Astrocyte of the spinal cord (primary cell): ENCODE measurements at regions not wholly inside any gene's neighbourhood (a gene's known extent, or its start where the extent isn't known, plus 50 kb on each side); places are given as distances from the start of the nearest gene placed in this dataset.
A peak's percentile ranks its signal among the peaks of the same experiment; 100 is the strongest.

Experiments
- DNase-seq: peaks from one replicate; pipeline ENCODE4 v3.0.0; 2011; ENCODE audit warnings: low read depth, low spot score
- H3K4me3 ChIP-seq: 2 replicates; pipeline ENCODE4 v1.5.1; 2011; ENCODE audit warnings: low read depth, mild to moderate bottlenecking, low read length, moderate library complexity
- in situ Hi-C: cut with HindIII; loops from 2 replicates; pipeline ENCODE4 v1.10.0; 2017; ENCODE audit warnings: low sequenced_read_pairs
- TF ChIP-seq, protein P1 (sequence below): IDR thresholded peaks from 2 replicates; pipeline ENCODE4 v1.5.1; 2012; ENCODE audit warnings: low read depth, mild to moderate bottlenecking, low read length, inconsistent platforms

DNA sequence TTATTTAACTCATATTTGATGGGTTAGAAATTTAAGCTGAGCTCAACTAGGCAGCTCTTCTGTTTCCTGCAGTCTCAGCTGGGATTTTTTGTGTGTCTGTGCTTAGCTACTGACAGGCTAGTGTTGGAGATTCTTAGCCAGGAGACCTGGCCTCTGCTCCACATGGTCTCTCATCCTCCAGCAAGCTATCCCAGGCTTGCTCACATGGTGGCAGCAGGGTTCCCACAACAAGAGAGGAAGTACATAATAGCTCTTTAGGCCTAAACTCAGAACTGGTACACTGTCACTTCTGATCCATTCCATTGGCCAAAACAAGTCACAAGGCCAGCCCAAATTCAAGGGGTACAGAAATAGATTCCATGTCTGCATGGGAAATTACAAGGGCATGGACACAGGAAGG lies 406.2 kb downstream of the SUCLA2 start:
- no peak for DNase-seq
- in situ Hi-C loops, result no loop called here
- H3K4me3 ChIP-seq, result no peak overlapping the region
- TF ChIP-seq, protein P1, sequence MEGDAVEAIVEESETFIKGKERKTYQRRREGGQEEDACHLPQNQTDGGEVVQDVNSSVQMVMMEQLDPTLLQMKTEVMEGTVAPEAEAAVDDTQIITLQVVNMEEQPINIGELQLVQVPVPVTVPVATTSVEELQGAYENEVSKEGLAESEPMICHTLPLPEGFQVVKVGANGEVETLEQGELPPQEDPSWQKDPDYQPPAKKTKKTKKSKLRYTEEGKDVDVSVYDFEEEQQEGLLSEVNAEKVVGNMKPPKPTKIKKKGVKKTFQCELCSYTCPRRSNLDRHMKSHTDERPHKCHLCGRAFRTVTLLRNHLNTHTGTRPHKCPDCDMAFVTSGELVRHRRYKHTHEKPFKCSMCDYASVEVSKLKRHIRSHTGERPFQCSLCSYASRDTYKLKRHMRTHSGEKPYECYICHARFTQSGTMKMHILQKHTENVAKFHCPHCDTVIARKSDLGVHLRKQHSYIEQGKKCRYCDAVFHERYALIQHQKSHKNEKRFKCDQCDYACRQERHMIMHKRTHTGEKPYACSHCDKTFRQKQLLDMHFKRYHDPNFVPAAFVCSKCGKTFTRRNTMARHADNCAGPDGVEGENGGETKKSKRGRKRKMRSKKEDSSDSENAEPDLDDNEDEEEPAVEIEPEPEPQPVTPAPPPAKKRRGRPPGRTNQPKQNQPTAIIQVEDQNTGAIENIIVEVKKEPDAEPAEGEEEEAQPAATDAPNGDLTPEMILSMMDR, result peak; percentile 24

DNA sequence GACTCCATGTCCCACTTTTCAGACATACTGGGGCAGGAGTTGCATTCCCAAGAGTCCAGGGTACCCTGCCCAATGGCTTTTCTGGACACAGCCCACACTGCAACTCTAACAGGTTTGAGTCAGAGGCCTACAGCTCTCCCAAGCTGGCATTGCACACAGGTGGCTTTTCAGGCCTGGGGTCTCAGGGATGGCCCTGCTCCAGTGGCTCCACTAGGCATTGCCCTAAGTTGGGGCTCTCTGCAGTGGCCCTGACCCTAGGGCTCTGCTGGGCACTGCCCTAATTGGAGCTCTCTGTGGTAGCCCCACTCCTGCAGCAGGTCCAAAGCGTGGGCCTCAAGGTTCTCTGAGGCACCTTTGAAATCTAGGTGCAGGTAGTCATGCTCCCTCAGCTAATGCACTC lies 408.8 kb downstream of the SUCLA2 start:
- in situ Hi-C loops, result no loop called here
- no peak overlapping the region for H3K4me3 ChIP-seq
- TF ChIP-seq, protein P1, result no peak
- DNase-seq, result no peak

DNA sequence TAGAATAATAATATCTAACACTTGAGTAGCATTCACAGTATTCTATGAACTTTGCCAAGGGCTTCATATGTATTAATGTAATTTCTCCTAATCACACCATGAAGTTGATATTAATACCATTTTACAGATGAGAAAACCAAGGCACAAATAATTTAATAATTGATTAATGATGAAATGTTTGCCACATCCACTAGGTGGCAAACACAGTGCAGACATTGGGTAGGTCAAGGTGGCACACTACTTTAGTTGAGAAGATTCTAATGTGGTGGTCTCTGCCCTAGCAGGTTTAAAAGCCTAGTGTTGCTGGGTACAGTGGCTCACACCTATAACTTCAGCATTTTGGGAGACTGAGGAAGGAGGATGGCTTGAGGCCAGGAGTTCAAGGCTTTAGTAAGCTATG lies 412.4 kb downstream of the SUCLA2 start:
- in situ Hi-C loops, result no loop called here
- no peak overlapping the region for H3K4me3 ChIP-seq
- TF ChIP-seq, protein P1, result peak; percentile 23
- no peak for DNase-seq

DNA sequence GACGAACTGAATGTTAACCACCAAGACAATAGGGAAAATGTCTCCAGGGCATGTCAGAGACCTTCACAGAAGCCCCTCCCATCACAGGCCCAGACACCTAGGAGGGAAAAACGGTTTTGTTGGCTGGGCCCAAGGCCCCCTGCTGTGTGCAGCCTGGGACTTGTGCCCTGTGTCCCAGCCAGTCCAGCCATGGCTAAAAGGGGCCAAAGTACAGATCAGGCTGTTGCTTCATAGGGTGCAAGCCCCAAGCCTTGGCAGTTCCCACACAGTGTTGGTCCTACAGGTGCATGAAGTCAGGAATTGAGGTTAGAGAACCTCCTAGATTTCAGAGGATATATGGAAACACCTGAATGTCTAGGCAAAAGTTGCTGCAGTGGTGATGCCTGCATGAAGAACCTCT lies 428.7 kb downstream of the SUCLA2 start:
- in situ Hi-C loops, result no loop called here
- H3K4me3 ChIP-seq, result no peak overlapping the region
- DNase-seq, result no peak
- TF ChIP-seq, protein P1, result no peak

DNA sequence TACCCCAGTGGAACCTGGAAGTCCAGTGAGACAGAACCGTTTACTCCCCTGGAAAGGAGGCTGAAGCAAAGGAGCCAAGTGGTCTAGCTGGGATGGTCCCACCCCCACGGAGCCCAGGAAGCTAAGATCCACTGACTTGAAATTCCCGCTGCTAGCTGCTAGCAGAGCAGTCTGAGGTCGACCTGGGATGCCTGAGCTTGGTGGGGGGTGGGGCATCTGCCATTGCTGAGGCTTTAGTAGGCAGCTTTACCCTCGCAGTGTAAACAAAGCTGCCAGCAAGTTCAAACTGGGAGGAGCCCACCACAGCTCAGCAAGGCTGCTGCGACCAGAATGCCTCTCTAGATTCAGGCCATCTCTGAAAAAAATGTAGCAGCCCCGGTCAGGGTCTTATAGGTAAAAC lies 437.0 kb downstream of the SUCLA2 start:
- no peak overlapping the region for H3K4me3 ChIP-seq
- no peak for DNase-seq
- TF ChIP-seq, protein P1, result no peak
- in situ Hi-C loops, result no loop called here

DNA sequence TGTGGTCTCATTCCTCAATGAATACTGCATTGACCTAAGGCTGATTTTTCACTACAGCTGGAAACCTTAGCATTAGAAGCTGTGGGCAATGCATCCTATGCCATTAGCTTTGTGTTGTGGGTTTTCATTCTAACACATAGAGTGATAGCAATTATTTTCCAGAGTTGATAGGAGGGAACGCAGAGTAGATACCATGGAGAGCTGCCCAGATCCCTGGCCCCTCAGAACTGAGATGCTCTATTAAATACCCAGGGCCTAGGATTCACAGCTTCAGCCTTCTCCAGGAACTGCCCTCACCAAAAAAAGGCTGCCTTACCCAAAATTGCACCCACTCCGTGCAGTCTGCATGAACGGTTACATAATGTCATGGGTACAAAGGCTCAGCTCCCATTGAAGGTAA lies 444.4 kb downstream of the SUCLA2 start:
- in situ Hi-C loops, result no loop called here
- no peak for DNase-seq
- no peak overlapping the region for H3K4me3 ChIP-seq
- TF ChIP-seq, protein P1, result no peak

DNA sequence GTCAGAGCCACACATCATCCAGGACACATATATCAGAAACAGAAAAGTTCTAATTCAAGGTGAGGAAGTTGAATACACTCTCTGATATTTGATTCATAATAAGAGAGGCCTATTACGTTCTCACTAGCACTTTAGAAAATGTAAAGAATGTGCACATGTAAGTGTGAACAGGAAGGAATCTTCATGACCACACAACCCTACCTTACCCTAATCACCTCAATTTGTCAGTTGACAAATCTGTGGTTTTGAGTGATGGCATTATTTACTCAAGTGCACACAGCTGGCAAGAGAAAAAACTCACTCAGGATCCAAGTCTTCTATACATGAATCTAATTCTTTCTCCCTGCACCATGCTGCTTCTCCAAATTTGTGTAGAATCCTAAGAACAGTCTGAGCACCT lies 445.8 kb downstream of the SUCLA2 start:
- TF ChIP-seq, protein P1, result no peak
- no peak for DNase-seq
- no peak overlapping the region for H3K4me3 ChIP-seq
- in situ Hi-C loops, result no loop called here
